GM12878 (cell line): ENCODE measurements at regions not wholly inside any gene's neighbourhood (a gene's known extent, or its start where the extent isn't known, plus 50 kb on each side); places are given as distances from the start of the nearest gene placed in this dataset.
A peak's percentile ranks its signal among the peaks of the same experiment; 100 is the strongest.

Experiments
- CREM ChIP-seq: IDR thresholded peaks from 2 replicates; pipeline ENCODE4 v1.6.1; 2014; ENCODE audit warnings: antibody characterized with exemption, low read depth
- NFIC ChIP-seq: IDR thresholded peaks from 2 replicates; pipeline ENCODE4 v1.6.1; 2012; ENCODE audit warnings: low read depth, mild to moderate bottlenecking, inconsistent platforms, low read length, moderate library complexity
- PKNOX1 ChIP-seq: fragments of 450-650 bp; IDR thresholded peaks from 2 replicates; pipeline ENCODE4 v1.6.1; 2016; ENCODE audit warnings: mild to moderate bottlenecking
- SPI1 ChIP-seq: IDR thresholded peaks from 2 replicates; pipeline ENCODE4 v1.6.1; 2011; ENCODE audit warnings: low read depth, mild to moderate bottlenecking, low read length, moderate library complexity, borderline replicate concordance; ENCODE audit not compliant: insufficient read depth
- TBL1XR1 ChIP-seq: IDR thresholded peaks from 2 replicates; pipeline ENCODE4 v1.6.1; 2012; ENCODE audit warnings: low read depth, low read length, improper control_type of control experiment
- TCF12 ChIP-seq: IDR thresholded peaks from 2 replicates; pipeline ENCODE4 v1.6.1; 2011; ENCODE audit warnings: low read depth, mild to moderate bottlenecking, low read length
- ZNF384 ChIP-seq: IDR thresholded peaks from 2 replicates; pipeline ENCODE4 v1.6.1; 2012; ENCODE audit warnings: low read depth, mild to moderate bottlenecking, low read length, improper control_type of control experiment, borderline replicate concordance
- TF ChIP-seq, protein P1 (sequence below): IDR thresholded peaks from 2 replicates; pipeline ENCODE4 v1.6.1; 2012; ENCODE audit warnings: low read depth, low read length, improper control_type of control experiment

- TF ChIP-seq, protein P1, sequence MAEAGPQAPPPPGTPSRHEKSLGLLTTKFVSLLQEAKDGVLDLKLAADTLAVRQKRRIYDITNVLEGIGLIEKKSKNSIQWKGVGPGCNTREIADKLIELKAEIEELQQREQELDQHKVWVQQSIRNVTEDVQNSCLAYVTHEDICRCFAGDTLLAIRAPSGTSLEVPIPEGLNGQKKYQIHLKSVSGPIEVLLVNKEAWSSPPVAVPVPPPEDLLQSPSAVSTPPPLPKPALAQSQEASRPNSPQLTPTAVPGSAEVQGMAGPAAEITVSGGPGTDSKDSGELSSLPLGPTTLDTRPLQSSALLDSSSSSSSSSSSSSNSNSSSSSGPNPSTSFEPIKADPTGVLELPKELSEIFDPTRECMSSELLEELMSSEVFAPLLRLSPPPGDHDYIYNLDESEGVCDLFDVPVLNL: no peak
- TF ChIP-seq PKNOX1 (no peak), CREM (0 out of 2 replicates have a peak, but pooled peaks have one; percentile 22), NFIC (0 out of 2 replicates have a peak, but pooled peaks have one; percentile 10), SPI1 (no peak), ZNF384 (peak; percentile 89), TCF12 (peak; percentile 46; the same call in 1 of the 2 replicates), TBL1XR1 (no peak)
These were observed 61.5 kb upstream of the FNDC1 start (continued) for GRCh38 chr6:159107451-159108260.
